Limb (tissue), 2 donors: ENCODE measurements at regions not wholly inside any gene's neighbourhood (a gene's known extent, or its start where the extent isn't known, plus 50 kb on each side); places are given as distances from the start of the nearest gene placed in this dataset.

Experiments used
- DNase-seq, 2 donors: peaks; one replicate each; pipeline ENCODE4 v3.0.0-alpha.2; 2016; ENCODE audit errors: extremely low spot score in 2 of 2

DNA sequence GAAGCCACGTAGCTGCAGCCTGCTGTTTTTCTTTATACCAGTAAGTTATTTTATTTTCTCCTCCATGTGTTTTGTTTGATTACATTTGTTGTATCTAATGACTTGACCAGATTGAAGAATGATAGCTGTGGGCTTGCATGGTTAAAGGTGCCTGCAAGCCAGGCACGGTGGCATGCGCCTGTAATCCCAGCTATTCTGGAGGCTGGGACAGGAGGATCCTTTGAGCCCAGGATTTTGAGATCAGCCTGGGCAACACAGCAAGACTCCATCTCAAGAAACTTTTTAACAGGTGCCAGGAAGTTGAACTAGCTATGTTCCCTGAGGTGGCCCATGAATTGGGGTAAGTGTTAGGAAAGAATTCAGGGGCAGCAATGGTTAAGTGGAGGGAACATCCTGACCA lies 179.4 kb downstream of the IRS1 start:
- DNase-seq = no peak

DNA sequence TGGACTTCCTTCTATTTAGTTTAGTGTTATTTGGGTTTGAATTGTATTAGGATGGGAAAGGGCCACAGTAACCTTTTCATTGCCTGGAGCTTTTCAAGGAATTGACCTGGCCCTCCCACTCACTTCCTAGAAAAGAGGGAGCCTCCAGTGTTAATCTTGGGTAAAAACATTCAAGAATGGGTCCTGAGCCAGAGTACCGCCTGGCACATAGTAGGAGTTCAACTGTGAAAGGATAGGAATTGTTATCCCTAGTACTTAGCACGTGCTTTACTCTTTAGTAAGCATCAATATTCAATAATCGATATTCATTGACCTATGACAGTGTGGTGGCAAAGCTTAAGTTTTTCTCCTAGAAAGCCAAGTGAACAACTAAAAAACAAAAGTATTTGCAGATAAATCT lies 179.9 kb downstream of the IRS1 start:
- DNase-seq = no peak

DNA sequence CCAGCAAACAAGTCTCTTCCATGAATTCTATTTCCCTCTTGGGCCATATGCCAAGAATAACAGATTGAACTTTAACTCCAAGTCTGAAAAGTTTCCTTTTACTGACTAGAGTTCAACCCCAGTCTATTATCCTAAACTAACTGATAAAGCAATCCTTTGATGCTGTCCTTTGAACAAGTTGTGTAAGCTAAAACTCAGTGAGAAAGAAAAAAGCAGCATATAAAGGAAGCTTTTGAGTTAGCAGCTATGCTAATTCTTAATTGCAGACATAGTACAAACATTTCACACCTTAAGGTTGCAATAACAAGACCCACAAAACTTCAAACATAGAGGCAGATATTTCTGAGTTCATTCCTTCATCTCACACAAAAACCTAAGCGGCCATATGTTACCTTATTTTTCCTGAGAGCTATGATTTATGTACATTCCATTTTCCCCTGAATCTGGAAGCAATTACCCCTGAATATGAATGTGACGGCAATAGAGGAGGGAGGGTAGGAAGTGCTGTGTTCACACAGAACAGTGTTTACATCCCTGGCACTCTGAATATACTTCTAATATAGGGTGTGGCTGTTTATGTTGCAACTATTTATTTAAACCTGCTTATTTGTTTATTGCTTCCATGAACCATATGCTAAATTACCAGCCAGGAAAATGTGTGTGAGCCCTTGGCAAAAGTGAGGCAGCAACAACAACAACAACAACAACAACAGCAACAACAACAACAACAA lies 180.6 kb downstream of the IRS1 start:
- DNase-seq = peak in 1 of 2 donors; percentile 55

DNA sequence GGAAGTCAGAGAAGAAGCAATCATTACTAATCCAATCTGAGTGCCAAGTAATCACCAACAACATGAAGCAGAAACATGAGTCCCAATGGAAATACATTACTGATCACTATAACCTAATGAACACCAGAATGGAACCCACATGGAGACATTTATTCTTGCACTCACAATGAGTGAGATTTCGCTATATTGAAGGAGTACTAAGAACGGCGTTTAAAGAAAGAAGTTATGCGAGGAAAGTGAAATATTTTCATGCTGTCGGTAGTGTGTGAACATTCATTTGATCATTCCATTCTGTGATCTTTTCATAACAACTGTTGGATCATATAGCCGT lies 181.1 kb downstream of the IRS1 start:
- no peak for DNase-seq

DNA sequence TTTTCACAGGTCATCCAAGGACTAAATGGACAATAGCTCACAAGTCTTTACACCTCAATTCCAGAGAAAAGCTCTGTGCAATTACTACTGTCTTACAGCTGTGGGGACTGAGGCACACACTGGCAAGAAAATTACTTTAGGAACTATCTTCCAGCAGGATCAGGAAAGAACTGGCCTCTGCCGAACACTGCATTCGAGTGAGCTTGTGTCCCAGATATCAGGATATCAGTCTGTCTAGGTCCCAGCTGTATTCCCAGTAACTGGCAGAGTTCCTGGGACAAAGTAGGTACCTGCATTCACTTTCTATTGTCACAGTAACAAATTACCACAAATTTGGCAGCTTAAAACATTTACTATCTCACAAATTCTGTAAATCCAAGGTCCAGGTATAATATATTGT lies 183.7 kb downstream of the IRS1 start:
- no peak for DNase-seq

DNA sequence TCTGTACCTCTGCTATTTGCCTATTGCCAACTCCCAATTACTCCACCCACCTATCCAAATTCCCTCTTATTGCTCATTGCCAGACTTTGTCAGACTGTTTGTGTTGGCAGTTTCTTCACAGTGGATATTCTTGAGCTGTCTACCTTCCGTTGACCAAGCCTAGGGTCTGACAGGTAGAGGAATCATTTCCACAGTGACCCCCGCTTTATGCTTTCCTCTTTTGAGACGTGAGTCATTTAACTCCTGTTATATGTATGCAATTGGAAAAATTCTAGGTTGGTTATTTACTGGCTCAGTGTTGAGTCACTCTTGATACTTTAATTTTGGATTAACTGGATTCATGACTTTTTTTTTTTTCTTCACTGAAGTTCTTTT lies 187.7 kb downstream of the IRS1 start:
- DNase-seq = no peak

DNA sequence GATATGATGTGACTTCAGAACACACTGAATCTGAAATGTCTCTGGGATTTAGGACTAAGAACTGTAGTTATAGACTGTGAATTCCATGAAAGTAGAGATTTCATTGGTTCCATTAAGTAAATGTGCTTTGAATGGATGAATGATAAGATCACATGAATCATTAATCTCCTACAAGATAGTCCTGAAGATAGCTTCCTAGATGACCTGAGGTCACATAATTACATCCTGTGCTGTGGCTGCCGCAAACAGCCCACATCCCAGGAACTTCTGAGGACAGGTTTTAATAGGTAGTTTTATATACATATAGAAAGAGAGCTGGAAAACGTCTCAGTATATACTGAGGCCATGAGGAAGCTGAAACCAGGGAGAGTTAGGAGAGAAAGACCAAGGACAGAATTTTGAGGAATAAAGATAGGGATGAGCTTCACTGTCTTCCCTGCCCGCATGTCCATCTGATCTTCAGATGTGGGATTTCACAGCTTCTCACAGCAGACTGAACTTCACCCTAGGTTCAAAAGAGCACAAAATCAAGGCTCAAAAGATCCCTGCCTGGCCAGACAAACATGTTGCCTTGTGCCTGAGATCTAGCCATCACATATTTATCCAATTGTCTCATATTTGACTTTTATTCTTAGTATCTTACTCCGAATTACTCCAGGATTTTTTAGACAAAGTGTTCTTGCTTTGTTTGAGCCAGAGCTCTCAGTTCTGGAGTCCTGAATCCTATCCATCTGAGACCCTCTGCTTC lies 188.2 kb downstream of the IRS1 start:
- no peak for DNase-seq

DNA sequence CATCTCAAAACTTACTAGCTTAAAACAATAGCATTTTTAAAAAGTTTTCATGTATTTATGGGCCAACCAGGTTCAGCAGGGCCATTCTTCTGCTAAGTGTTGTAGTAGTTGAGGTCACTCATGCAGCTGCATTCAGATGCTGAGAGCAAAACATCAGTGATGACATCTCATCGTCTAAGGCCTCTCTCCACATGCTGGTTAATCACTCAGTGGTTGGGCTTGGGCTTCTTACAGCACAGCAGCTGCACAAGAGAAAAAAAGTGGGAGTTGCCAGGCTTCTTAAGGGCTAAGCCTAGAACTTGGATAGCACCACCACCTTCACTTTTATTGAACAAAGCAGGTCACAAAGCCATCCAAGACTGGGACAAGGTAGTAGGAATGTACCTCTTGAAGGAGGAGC lies 190.3 kb downstream of the IRS1 start:
- DNase-seq = peak in 1 of 2 donors; percentile 38

DNA sequence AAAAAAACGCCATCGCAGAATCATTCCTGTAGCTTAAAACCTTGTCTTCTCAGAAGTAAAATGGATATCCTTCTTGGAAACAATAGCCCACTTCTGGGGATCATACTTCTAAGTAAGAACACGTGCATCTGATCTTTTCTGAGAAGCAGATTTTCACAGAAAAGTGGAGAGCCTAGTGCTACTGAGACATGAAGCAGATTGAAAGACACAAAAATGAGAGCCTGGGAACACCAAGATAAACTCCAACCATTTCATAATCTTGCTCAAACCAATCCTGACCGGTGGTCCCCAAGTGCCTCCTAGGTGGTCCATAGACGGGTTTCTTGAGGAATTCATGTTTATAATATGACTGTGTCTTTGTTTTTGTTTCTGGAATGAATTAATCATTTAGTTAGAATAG lies 191.2 kb downstream of the IRS1 start:
- DNase-seq = no peak

DNA sequence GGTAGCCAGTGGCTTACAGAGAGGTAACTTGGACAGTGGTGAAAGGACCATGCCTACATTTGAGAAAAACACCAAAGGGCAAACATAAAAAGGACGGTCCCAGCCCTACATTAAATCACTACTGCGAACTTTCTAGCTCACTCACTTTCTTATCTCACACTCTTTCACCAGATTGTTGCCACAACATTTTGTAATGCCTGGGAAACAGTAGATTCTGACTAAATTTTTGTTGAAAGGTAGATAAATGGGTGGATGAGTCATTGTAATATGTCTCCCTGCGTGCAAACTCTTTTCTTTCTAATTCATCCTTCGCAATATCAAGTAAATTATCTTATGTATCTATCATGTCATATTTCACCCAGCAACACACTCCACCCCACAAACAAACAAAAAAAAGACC lies 192.2 kb downstream of the IRS1 start:
- no peak for DNase-seq

DNA sequence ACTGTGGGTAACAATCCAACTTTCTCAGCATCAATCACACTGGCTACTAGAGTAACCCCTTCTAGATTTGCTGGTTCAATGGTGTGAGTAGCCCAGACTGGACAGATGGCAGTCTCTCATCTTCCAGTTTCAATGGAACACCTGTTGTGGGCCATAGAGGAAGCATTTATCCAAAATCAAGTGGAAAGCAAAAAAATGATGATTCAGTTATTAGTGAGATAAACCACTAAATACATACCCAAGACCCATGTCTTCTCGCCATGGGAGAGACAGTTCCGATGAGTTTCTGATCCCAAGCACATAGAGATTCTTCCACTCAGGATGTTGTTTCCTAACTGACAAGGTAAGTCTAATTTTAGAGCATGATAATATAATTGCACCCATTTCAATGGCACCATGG lies 194.0 kb downstream of the IRS1 start:
- DNase-seq = no peak

DNA sequence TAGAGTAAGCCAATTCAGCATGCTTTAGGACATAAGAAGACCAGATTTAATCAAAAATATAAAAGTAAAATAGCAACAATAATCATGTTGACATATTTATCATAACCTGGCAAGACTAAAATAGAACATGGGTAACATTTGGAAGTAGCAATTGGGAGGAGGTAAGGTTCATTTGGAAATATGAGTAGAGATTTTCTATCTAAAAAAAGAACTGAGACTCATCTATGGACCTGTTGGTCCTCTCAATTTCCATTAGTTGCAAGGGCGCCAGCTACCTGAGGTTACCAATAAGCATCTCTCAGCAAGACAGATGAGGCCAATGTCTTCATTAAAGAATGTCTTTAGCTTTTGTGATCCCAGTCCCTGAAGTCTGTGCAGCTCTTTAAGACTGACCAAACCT lies 196.0 kb downstream of the IRS1 start:
- DNase-seq = no peak

DNA sequence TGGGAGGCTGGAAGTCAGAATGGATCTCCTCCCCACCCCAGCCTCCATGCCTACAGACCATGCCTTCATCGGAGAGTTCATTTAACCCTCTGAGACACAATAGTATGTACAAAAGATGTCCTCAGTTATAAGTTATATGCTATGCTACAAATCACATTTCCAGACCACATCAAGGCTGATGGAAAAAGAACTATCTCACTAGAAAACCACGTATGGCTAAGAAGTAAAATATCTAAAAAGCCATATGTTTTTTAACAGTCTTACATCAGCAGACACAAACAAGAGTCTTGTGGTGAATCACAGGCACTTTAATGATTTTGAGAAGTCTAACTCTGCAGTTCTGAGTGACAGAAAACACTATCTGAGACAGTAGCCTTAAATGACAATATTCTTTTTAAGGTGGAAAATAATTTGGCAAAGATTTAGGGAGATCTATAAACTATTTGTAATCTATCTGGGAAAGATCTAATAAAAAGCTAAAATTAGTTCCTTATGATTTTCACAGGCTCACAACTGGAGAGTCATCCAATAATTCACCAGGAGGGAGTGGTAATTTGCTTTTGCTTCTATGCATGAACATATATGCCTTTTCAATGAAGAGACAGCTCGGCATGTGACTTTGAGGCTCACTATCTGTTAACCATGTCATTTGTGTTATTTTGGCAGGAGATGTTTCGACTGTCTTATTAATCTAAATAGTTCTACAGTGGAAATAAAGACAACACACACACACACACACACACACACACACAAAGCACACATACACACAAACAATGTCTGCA lies 197.5 kb downstream of the IRS1 start:
- peak in 1 of 2 donors; percentile 24 for DNase-seq

DNA sequence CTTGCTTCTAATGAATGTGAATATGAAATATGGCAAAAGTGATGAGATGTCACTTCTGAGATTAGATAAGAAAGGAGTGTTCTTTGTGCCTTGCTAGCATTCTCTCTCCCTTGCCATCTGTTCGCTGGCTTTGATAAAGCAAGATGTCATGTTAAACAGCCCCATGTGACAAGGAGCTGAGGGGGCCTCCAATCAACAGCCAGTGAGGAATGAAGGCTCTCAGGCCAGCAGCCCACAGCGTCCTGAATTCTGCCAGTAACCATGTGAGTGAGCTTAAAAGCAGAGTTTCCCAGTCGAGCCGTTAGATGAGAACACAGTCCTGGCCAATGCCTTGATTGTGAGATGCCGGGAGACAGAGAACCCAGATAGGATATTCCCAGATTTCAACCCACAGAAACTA lies 198.8 kb downstream of the IRS1 start:
- DNase-seq = no peak

DNA sequence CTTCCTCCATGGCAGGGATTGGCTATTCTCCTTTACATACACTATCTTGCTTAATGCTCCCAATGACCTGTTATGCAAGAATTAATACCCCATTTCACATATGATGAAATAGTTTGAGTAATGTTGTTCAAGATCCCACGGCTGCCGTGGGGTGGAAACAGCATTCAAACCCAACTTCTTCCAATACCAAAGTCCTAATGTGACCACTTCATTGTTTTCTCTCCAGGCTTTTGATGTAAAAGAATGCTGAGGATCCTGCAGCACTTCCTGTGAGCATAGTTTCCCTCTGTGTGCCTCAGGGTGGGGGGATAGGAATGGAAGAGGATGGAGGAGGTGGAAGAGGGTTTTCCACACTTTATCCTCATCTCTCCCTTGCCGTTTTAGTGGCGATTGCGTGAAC lies 199.4 kb downstream of the IRS1 start:
- no peak for DNase-seq

DNA sequence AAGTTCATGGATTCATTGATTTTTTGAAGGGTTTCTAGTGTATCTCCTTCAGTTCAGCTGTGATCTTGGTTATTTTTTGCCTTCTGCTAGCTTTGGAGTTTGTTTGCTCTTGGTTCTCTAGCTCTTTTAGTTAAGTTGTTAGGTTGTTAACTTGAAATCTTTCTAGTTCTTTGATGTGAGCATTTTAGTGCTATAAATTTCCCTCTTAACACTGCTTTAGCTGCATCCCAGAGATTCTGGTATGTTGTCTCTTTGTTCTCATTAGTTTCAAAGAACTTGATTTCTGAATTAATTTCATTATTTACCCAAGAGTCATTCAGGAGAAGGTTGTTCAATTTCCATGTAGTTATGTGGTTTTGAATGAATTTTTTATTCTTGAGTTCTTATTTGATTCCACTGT lies 210.6 kb downstream of the IRS1 start:
- no peak for DNase-seq

DNA sequence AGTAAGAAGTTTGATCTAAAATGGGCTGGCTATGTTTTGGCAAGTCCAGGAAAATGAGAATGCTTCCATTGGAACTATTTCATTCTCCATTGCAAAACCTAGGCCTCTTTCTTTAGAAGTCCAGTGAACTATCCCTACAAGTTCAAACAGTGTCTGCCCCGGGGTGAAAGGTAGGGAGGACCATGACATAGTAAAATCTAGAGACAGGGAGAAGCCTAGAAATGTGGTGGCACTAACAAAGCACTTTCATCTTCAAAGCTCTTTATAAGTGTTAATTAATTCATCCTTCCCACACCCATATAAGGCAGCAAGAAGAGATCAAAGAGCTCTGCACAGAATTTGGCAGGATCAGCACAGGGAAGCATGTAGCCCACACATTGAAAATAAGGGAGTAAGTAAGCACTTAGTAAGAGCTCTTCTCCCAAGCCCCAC lies 214.5 kb downstream of the IRS1 start:
- no peak for DNase-seq

DNA sequence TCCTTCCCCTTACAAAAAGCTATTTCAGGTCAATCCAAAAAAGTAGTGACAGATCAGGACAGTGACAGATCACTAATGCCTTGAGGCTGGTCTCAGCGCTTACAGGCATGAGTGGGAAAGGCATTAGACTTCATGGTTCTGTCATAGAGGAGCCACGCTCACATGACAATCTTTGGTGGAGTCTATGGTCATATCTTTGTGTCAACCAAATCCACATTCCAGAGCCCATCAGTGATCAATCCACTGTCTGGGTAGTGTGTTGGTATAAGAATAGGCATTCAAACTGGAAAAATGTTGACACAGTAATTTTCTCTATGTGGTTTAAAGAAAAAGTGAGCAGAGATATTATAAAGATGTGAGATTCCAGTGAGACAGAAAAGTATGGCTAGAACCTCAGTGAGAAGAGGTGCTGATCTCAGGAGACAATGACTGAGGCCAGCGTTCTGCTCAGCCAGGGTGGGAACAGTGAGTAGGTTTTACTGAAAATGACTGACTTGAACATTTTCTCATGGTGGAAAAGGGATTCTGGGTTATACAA lies 215.0 kb downstream of the IRS1 start:
- DNase-seq = no peak

DNA sequence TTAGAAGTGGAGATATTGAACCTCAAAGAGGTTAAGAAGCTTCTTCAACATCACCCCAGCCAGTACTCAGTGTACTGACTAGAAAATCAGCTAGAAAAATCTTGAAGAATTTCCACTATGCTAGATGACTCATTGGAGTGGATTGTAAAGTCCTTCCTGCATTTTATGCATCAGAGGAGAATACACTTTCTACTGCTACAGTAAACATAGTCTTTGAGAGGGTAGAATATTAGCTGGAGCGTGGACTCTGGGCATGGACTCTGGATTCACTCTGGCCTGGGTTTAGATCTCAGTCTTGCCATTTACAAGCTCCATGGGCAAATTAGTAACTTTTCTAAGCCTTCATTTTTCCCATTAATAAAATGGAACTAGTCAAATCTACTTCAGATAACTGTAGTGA lies 215.9 kb downstream of the IRS1 start:
- DNase-seq = no peak

DNA sequence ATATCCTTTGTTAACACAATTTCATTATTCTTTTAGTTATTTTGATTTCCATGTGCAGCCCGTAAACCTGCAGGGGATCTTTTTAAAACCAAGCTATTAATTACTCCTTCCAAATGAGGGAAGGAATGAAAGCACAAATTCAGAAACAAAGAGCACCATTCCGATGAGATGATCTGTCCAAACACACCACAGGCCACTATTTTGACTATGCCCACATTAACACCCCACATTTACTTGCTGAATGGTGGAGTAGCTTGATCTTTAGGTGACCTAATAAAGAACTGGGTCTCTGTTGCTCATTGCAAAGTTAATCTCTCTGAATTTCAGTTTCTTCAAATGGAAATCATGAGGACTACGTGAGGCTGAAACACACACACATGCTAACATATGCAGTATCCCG lies 218.0 kb downstream of the IRS1 start:
- DNase-seq = no peak

DNA sequence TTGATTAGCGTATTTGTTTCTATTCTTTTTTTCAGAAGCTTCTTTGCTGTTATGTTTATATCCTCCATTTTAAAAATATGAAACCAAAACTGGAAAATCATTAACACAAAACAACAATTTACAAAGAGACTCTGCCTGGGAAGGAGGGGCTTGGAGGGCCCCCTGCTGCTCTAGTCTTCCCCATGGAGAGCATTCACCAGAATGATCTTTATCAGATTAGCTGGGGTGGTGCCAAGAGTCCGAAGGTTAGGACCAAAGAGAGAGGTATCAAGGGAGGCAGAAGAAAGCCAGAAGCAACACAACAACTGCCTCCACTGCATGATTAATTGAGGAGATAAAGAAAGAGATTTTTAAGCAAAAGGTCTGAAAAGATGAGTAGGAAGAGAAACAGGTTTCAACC lies 218.6 kb downstream of the IRS1 start:
- no peak for DNase-seq

DNA sequence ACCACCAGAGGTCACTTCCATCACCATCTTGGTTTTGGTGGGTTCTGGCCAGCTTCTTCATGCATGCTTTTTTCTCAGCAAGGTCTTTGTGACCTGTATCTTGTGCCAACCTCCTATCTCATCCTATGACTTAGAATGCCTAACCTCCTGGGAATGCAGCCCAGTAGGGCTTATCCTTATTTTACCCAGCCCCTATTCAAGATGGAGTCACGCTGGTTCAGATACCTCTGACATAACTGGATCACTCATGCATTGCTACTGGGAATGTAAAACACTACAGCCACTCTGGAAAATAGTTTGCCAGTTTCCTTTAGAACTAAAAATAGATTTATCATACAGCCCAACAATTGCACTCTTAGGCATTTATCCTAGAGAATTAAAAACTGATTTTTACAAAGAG lies 219.2 kb downstream of the IRS1 start:
- no peak for DNase-seq
